Chondrocyte (in vitro differentiated cells): ENCODE measurements at regions not wholly inside any gene's neighbourhood (a gene's known extent, or its start where the extent isn't known, plus 50 kb on each side); places are given as distances from the start of the nearest gene placed in this dataset.

Experiments
- DNase-seq: peaks from one replicate; pipeline ENCODE4 v3.0.0; 2021; ENCODE audit warnings: mixed read lengths, low spot score
- H3K27ac Mint-ChIP-seq: one replicate; pipeline ENCODE4 v1.8.0; 2021; ENCODE audit warnings: mild to moderate bottlenecking, moderate library complexity, mixed read lengths; ENCODE audit not compliant: unreplicated experiment
- H3K27me3 Mint-ChIP-seq: 2 replicates; pipeline ENCODE4 v1.8.0; 2021; ENCODE audit warnings: low read depth, mixed read lengths
- H3K36me3 Mint-ChIP-seq: 2 replicates; pipeline ENCODE4 v1.8.0; 2021; ENCODE audit warnings: low read depth, mixed read lengths
- H3K4me1 Mint-ChIP-seq: 2 replicates; pipeline ENCODE4 v1.8.0; 2021; ENCODE audit warnings: low read depth, mild to moderate bottlenecking, mixed read lengths
- H3K4me3 Mint-ChIP-seq: one replicate; pipeline ENCODE4 v1.8.0; 2021; ENCODE audit warnings: mild to moderate bottlenecking, moderate library complexity, mixed read lengths; ENCODE audit not compliant: unreplicated experiment
- H3K9me3 Mint-ChIP-seq: 2 replicates; pipeline ENCODE4 v1.8.0; 2021; ENCODE audit warnings: low read depth, mixed read lengths
- CTCF ChIP-seq: fragments of 200-600 bp; sonication (generic); IDR thresholded peaks from 2 replicates; pipeline ENCODE4 v1.5.0; 2021; ENCODE audit warnings: antibody characterized with exemption, mild to moderate bottlenecking, moderate library complexity

- Mint-ChIP-seq H3K9me3 (no peaks in the 10 kb centered on the region), H3K4me1 (no peaks in the 10 kb centered on the region), H3K27ac (no peak overlapping the region), H3K4me3 (no peak overlapping the region), H3K36me3 (peaks cover 2% of the 10 kb centered on the region), H3K27me3 (peaks cover 16% of the 10 kb centered on the region)
- TF ChIP-seq CTCF, result no peak
- DNase-seq, result no peak
Observed at GRCh38 chr9:108759835-108760234, 96.0 kb downstream of the ACTL7B start.

- Mint-ChIP-seq H3K27ac (no peak overlapping the region), H3K27me3 (peaks cover 17% of the 10 kb centered on the region), H3K4me3 (no peak overlapping the region), H3K4me1 (no peaks in the 10 kb centered on the region), H3K9me3 (no peaks in the 10 kb centered on the region), H3K36me3 (peaks cover 3% of the 10 kb centered on the region)
- no peak for DNase-seq
- TF ChIP-seq CTCF, result no peak
Observed at GRCh38 chr9:108759399-108759798, 96.4 kb downstream of the ACTL7B start.

- no peak overlapping the region for H3K27ac Mint-ChIP-seq
- peaks cover 9% of the 10 kb centered on the region for H3K36me3 Mint-ChIP-seq
Observed at GRCh38 chr9:108756746-108757490, 98.9 kb downstream of the ACTL7B start.

DNA sequence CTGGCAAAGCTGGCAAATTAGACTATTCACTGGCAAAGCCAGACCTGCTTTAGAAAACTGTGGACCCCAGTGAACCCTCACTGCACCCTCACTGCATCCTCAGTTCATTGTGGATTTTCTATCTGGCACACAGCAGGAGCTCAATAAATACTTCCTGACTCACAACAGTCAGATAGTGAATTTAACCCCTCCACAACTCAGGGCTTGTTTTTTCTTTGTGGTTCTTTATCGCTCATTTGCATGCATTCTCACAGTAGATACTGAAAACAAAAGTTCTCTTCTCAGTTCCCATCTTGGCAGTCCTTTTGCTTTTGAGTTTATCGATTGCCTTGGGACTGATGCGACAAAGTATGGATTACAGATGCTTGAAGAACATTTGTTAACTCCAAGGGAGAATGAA lies 99.8 kb downstream of the ACTL7B start:
- Mint-ChIP-seq H3K36me3 (peaks cover 9% of the 10 kb centered on the region), H3K9me3 (peaks cover 7% of the 10 kb centered on the region), H3K27ac (no peak overlapping the region), H3K4me3 (no peak overlapping the region), H3K27me3 (peaks cover 30% of the 10 kb centered on the region), H3K4me1 (no peaks in the 10 kb centered on the region)
- TF ChIP-seq CTCF, result no peak
- DNase-seq, result no peak

More at GRCh38 chr9:108756746-108757490, 98.9 kb downstream of the ACTL7B start:
- peak; percentile 37 for TF ChIP-seq CTCF
- peaks cover 7% of the 10 kb centered on the region for H3K9me3 Mint-ChIP-seq
- no peak overlapping the region for H3K4me3 Mint-ChIP-seq
- no peak for DNase-seq
- H3K4me1 Mint-ChIP-seq, result no peaks in the 10 kb centered on the region
- H3K27me3 Mint-ChIP-seq, result peaks cover 30% of the 10 kb centered on the region

DNA sequence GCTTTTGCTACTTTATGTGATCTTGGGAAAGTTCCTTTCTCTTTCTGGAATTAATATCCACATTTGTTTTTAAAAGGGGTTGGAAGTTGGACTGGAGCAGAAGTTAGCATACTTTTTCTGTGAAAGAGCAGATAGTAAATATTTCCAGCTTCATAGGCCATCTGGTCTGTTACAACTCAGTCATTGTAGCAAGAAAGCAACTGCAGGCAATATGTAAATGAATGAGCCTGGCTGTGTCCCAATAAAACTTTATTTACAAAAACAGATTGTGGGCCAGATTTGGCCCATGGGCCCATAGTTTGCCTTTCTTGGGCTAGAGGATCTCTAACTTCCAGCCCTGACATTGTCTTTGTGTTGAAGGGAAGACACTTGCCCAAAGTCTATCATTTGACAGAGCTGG lies 104.4 kb downstream of the ACTL7B start:
- H3K4me3 Mint-ChIP-seq, result no peak overlapping the region

More for the DNA sequence above, 104.4 kb downstream of the ACTL7B start:
- no peak overlapping the region for H3K27ac Mint-ChIP-seq
- peaks cover 7% of the 10 kb centered on the region for H3K9me3 Mint-ChIP-seq
- H3K36me3 Mint-ChIP-seq, result peaks cover 6% of the 10 kb centered on the region
- TF ChIP-seq CTCF, result no peak
- H3K27me3 Mint-ChIP-seq, result peaks cover 14% of the 10 kb centered on the region
- peaks cover 9% of the 10 kb centered on the region for H3K4me1 Mint-ChIP-seq
- DNase-seq, result no peak
